NT2/D1 (cell line): ENCODE measurements at regions not wholly inside any gene's neighbourhood (a gene's known extent, or its start where the extent isn't known, plus 50 kb on each side); places are given as distances from the start of the nearest gene placed in this dataset.

Experiments
- SUZ12 ChIP-seq: IDR thresholded peaks from 2 replicates; pipeline ENCODE4 v1.6.1; 2011; ENCODE audit not compliant: insufficient read length, insufficient read depth; ENCODE audit errors: extremely low read depth
- YY1 ChIP-seq: IDR thresholded peaks from 2 replicates; pipeline ENCODE4 v1.6.1; 2011; ENCODE audit not compliant: insufficient read length, insufficient read depth
- ZNF274 ChIP-seq: IDR thresholded peaks from 2 replicates; pipeline ENCODE4 v1.6.1; 2011; ENCODE audit warnings: mild to moderate bottlenecking, low read depth, low read length

DNA sequence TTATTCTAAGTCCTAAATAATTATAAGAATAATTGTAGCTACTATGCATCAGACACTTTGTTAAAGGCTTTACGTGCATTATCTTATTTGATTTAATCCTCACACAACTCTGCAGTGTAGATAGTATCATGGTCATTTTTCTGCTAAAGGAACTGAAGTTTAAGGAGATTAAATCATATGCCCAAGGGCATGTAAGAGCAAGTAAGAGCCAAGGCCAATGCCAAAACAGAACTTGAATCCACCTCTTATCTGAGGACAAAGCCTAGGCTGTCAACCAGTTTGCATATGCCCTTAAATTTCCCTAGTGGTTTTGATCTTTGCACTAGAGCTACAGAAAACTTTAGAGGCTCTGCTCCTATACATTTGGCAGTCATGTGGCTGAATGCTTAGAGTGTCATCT lies 65.6 kb upstream of the OR5AK2 start:
- TF ChIP-seq YY1, result no peak
- TF ChIP-seq SUZ12, result no peak
- TF ChIP-seq ZNF274, result no peak
